ENCODE measurements at regions not wholly inside any gene's neighbourhood (a gene's known extent, or its start where the extent isn't known, plus 50 kb on each side); places are given as distances from the start of the nearest gene placed in this dataset.
A peak's percentile ranks its signal among the peaks of the same experiment; 100 is the strongest.

DNA sequence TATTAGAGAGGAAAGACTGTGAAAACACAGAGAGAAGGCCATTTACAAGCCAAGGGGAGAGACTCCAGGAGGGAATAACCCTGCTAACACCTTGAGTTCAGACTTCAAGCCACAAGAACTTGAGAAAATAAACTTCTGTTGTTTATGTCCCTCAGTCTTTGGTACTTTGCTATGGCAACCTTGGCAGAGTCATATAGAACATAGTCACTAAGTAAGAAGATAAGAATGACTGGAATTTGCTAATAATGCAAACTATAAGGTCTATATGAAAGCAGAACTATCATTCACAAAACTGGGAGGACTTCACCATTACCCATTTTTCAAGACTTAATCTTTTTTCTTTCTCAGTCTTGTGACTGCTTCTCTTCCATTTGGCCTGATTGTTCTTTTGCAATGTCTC lies 767.3 kb upstream of the ADAMTS5 start:
- no peak for DNase-seq

DNA sequence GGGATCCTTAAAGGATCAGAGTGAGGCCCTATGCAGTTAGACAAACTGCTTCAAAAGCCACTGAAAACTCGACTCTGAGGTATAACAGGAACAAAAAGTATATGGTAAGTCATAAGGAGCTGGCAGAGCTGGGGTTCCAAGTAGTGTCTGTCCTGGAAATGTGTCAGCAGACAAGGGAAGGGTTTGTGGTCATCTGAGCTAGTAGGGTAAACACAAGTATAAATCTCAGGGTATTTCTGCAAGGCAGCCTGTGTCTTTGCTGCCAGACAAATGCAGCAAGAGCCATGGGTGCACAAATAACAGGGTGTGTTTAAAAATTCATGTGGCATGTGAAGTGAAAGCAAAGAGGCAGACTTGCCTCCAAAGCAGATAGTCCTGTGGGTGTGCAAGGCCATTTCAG lies 759.0 kb upstream of the ADAMTS5 start:
- no peak for DNase-seq

- no peak for DNase-seq
These were observed 755.2 kb upstream of the ADAMTS5 start for GRCh38 chr21:27722095-27722494.

DNA sequence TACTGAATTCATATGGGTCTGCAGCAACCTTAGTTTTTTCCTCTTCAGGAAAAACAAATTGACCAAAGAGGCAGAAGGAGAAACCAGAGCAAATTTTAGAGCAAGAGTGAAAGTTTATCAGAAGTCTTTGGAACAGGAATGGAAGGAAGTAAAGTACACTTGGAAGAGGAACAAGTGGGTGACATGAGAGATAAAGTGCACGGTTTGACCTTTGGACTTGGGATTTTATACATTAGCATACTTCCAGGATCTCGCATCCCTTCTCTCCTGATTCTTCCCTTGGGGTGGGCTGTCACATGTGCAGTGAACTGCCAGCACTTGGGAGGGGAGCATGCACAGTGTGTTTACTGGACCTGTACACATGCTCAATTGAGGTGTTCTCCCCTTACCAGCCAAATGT lies 754.8 kb upstream of the ADAMTS5 start:
- no peak for DNase-seq

DNA sequence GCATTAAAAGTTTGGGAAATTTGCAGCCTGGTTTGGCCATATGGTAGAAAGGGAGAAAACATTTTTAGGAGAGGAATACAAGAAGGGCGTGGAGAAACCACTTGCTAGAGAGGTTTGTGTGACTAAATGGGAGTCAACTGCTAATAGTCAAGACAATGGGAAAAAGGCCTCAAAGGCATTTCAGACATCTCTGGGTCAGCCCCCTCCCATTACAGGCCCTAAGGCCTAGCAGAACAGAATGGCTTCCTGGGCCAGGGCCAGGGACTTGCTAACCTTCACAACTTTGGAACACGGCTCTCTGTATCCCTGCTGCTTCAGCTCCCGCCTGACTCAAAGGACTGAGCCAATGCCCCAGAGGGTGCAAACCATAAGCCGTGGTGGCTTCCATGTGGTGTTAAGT lies 752.3 kb upstream of the ADAMTS5 start:
- DNase-seq, result no peak

GRCh38 chr21:27715131-27715530 lies 748.2 kb upstream of the ADAMTS5 start:
- DNase-seq, result no peak

GRCh38 chr21:27713154-27714109 lies 746.5 kb upstream of the ADAMTS5 start:
- no peak for DNase-seq

GRCh38 chr21:27704567-27705166 lies 737.8 kb upstream of the ADAMTS5 start:
- DNase-seq, result no peak

DNA sequence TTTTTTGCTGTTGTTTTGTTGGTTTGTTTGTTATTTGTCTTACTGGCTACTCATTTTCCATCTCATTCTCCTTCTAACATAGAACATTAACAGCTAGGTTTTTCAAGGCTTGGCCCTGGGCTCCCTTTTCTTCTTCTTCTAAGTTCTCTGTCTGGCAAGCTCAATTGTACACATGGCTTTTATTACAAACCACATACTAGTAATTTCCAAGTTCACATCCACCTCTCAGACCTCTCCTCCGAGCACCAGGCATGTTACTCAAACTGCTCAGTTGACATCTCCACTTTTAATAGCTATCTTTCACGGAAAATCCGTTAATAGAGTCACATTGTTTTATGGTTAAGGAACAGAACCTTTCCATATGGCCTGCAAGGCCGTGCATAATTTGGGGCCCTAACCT lies 736.9 kb upstream of the ADAMTS5 start:
- DNase-seq, result no peak

DNA sequence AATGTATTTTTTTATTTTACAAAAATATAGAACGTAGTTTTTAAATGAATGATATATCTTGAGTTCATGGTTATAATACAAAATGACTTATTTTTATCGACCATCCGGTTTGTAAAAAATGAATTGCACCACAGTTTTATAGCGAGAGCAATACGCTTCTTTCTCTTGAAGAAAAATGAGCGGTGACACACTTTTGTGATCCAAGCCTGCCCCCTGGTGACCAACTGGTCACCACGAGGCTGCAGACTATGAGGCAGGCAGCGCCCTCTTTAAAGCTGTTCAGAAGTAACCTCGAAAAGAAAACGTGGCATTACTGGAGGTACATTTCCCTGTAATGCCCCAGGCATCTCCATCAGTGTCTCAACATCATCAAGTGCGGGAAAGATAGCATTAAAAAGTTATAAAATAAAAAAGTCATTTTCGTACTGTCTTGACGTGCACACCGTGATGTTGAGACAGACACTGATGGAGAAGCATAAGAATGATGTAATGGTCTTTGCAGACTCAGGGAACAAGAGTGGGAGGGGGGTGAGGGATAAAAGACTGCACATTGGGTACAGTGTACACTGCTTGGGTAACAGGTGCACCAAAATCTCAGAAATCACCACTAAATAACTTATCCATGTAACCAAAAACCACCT lies 734.2 kb upstream of the ADAMTS5 start:
- DNase-seq, result peak; percentile 90

DNA sequence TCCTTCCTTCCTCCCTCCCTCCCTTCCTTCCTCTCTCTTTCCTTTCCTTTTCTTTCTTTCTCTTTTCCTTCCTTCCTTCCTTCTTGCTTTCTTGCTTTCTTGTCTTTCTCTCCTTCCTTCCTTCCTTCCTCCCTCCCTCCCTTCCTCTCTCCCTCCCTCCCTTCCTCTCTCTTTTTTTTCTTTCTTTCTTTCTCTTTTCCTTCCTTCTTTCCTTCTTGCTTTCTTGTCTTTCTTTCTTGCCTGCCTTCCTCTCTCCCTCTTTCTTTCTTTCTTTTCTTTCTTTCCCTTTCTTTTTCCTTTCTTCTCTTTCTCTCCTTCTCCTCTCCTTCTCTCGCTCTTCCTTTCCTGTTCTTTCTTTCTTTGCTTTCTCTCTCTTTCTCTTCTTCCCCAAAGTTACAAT lies 728.4 kb upstream of the ADAMTS5 start:
- DNase-seq, result no peak

DNA sequence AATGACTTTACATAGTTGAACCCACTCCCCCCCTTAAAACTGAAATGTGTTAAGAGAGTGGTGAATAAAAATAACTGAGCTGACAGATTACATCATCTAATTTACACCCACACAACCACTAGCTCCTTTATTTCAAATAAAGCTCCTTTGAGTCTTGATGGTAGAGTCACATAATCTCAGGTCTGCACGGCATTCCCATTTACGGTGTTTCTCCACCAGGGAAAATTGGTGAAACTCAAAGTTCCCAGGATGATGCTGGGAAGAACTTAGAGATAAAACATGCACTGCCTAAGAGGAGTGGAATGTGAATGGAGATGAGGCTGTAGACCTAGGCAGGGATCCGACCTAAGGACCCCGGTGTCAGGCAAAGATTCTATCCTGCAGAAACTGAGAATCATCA lies 727.8 kb upstream of the ADAMTS5 start:
- no peak for DNase-seq

- DNase-seq, result no peak
These were observed 726.5 kb upstream of the ADAMTS5 start for GRCh38 chr21:27693376-27693775.

- DNase-seq, result no peak
These were observed 724.6 kb upstream of the ADAMTS5 start for GRCh38 chr21:27691516-27691915.

DNA sequence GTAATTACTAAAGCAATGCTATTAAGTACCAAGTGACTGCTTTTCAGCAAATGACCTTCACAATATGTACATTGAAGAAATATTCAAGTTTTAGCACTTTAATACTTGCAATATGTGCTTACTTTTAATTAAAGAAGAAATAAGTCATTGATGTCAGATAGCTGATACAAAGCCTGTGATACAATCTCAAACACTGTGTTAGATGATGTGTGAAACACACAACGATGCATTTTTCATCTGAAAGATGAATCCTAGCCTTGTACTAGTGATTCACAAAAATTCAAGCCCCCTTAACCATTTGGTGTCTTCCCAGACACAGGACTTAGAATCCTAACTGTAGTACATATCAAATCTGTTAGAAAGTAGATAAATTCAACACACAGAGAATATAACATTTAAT lies 724.1 kb upstream of the ADAMTS5 start:
- no peak for DNase-seq

DNA sequence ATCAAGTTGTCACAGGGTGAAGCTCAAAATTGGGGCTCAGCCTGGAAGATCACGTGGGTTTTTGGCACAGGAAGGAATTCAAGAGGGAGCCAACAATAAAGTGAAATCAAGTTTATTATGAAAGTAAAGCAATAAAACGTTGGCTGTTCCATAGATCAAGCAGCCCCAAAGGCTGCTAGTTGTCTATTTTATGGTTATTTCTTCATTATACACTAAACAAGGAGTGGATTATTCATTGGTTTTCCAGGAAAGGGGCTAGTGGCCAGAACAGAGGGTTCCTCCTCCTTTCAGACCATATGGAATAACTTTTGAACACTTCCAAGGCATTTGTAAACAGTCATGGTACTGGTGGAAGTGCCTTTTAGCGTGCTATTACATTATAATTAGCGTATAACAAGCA lies 723.5 kb upstream of the ADAMTS5 start:
- no peak for DNase-seq

GRCh38 chr21:27688773-27689172 lies 721.9 kb upstream of the ADAMTS5 start:
- DNase-seq, result no peak

DNA sequence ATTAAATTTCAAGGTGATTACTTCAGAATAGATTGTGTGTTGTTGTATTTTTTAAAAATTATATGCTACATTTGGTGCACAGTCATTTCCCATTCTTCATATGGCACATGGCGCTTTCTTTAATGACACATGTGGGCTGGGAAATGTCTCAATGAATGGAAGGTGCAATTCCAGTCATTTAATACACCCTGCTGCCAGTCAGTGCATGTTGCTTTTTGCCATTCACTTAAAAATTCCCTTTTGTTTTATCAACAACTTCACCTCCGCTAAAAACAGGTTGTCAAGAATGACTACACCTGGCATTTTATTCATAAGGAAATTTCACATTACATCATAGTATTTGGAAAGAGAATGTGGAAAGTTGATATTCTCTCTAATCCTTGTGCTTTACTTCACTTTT lies 716.4 kb upstream of the ADAMTS5 start:
- no peak for DNase-seq

- DNase-seq, result no peak
These were observed 715.0 kb upstream of the ADAMTS5 start for GRCh38 chr21:27681841-27682240.

DNA sequence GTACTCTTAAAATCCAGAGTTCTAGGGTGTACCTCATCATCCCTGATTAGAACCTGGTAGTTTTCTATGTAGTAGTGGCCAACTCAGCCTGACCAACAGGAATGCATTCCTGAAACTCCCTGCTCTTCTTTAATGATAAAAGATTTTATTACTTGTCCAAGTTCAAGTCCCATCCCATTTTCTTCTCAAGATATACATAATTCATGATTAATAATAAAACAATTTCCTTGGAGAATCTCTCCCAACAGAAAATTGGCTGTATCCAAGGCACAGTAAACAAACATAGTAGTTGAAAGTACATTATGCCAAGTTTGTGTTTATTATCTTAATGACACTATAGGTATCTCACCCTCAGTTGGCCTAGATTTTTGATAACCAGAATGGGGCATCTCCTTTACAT lies 714.1 kb upstream of the ADAMTS5 start:
- no peak for DNase-seq

- DNase-seq, result no peak
These were observed 713.3 kb upstream of the ADAMTS5 start for GRCh38 chr21:27680181-27680580.

GRCh38 chr21:27678511-27678910 lies 711.6 kb upstream of the ADAMTS5 start:
- DNase-seq, result no peak

GRCh38 chr21:27677546-27677945 lies 710.7 kb upstream of the ADAMTS5 start:
- no peak for DNase-seq

DNA sequence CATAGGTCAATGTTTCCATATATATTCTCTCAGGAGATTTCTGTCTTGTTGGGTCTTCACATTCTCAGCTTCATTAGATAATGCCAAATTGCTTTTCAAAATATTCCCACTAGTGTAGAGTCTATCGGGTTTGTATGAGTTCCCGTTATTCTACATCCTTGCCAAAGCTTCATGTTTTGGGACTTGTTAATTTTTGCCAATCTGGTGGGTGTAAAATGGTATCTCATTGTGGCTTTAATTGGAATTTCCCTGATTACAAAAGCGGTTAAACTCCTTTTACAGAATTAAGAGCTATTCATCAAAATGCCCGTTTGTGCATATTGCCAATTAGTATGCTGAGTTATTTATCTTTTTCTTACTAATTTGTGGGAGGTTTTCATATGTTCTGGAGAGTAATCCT lies 708.4 kb upstream of the ADAMTS5 start:
- no peak for DNase-seq
